HAP-1 (cell line): ENCODE measurements at regions not wholly inside any gene's neighbourhood (a gene's known extent, or its start where the extent isn't known, plus 50 kb on each side); places are given as distances from the start of the nearest gene placed in this dataset.

Experiments used
- DNase-seq, 2 experiments: peaks; one replicate each; pipeline ENCODE4 v3.0.0-alpha.2; 2016 to 2020; ENCODE audit warnings: low spot score in 2 of 2
- H3K27me3 ChIP-seq: fragments of 250-450 bp; sonication (Bioruptor Pico); 2 replicates; pipeline ENCODE4 v1.5.1; 2020; ENCODE audit warnings: low read depth, mild to moderate bottlenecking, moderate library complexity
- H3K36me3 ChIP-seq: fragments of 250-450 bp; sonication (Bioruptor Pico); replicated peaks from 2 replicates; pipeline ENCODE4 v1.5.1; 2020; ENCODE audit warnings: mild to moderate bottlenecking
- H3K4me1 ChIP-seq: fragments of 250-450 bp; sonication (Bioruptor Pico); 2 replicates; pipeline ENCODE4 v1.5.1; 2020; ENCODE audit warnings: mild to moderate bottlenecking
- H3K4me3 ChIP-seq: fragments of 250-450 bp; sonication (Bioruptor Pico); 2 replicates; pipeline ENCODE4 v1.5.1; 2020; ENCODE audit warnings: mild to moderate bottlenecking, moderate library complexity
- H3K9me3 ChIP-seq: fragments of 250-450 bp; sonication (Bioruptor Pico); 2 replicates; pipeline ENCODE4 v1.5.1; 2020; ENCODE audit warnings: mild to moderate bottlenecking, moderate library complexity
- in situ Hi-C: fragments of 300-500 bp; cut with MboI; formaldehyde crosslinking; loops from 3 replicates; pipeline ENCODE4 v1.14.3; 2020; ENCODE audit warnings: low sequenced_read_pairs, inconsistent platforms, mixed read lengths

- Histone ChIP-seq H3K36me3 (no peaks in the 10 kb centered on the region), H3K9me3 (no peaks in the 10 kb centered on the region), H3K27me3 (no peaks in the 10 kb centered on the region), H3K4me1 (no peaks in the 10 kb centered on the region), H3K4me3 (no peak overlapping the region)
- in situ Hi-C loops: no loop called here
- DNase-seq: no peak
Measured at GRCh38 chr6:18893540-18894269, 506.6 kb downstream of the RNF144B start.

DNA sequence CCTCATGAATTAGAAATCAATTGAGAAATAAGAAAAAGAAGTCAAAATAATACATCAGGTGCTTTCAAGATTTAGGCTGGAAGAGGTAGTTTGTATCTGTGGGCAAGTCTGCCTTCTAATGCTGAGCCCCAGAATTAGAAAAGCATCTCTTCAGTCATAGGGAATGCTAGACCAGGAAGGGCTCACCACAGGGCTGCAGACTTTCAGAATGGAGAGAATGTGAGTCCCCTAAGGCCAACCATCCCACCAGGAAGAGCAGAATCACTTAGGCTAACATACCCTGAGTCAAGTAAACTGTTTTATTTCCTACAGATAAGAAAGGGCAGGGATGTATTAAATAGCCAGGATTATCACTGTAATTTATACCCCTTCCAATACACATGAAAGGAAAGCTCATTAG, 510.2 kb downstream of the RNF144B start:
- H3K4me3 ChIP-seq: no peak overlapping the region
- DNase-seq: no peak
- no peaks in the 10 kb centered on the region for H3K36me3 ChIP-seq
- H3K9me3 ChIP-seq: no peaks in the 10 kb centered on the region
- in situ Hi-C loops: no loop called here
- no peaks in the 10 kb centered on the region for H3K27me3 ChIP-seq
- H3K4me1 ChIP-seq: no peaks in the 10 kb centered on the region

GRCh38 chr6:18904681-18905080, 517.5 kb downstream of the RNF144B start:
- Histone ChIP-seq H3K4me1 (no peaks in the 10 kb centered on the region), H3K27me3 (no peaks in the 10 kb centered on the region), H3K9me3 (no peaks in the 10 kb centered on the region), H3K4me3 (no peak overlapping the region), H3K36me3 (no peaks in the 10 kb centered on the region)
- DNase-seq: no peak
- in situ Hi-C loops: no loop called here

GRCh38 chr6:18920701-18921100, 533.6 kb downstream of the RNF144B start:
- Histone ChIP-seq H3K4me3 (no peak overlapping the region), H3K27me3 (no peaks in the 10 kb centered on the region), H3K4me1 (no peaks in the 10 kb centered on the region), H3K36me3 (no peaks in the 10 kb centered on the region), H3K9me3 (no peaks in the 10 kb centered on the region)
- DNase-seq: no peak
- in situ Hi-C loops: no loop called here

DNA sequence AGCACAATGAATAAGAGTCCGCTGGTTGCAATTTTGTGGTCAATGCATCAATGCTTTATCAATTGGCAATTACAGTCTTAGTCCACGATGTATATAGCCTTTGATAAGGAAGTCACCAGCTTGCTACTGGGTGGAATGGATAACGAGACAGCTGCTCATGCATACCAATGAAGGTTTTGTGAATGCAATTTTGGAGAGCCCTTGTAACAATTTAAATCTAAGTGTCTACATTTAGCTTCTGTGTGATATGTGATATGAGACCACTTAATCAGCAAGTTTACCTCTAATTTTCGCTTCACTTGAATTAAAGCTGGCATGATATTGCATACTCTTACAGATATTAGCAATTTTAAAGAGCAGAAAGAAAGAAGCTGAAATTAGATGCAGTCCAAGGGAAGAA, 543.9 kb downstream of the RNF144B start:
- Histone ChIP-seq H3K4me3 (no peak overlapping the region), H3K4me1 (no peaks in the 10 kb centered on the region), H3K27me3 (no peaks in the 10 kb centered on the region), H3K9me3 (no peaks in the 10 kb centered on the region), H3K36me3 (no peaks in the 10 kb centered on the region)
- DNase-seq: no peak
- in situ Hi-C loops: no loop called here

GRCh38 chr6:18958146-18958545, 571.0 kb downstream of the RNF144B start:
- no peaks in the 10 kb centered on the region for H3K9me3 ChIP-seq
- DNase-seq: no peak
- H3K36me3 ChIP-seq: no peaks in the 10 kb centered on the region
- no peaks in the 10 kb centered on the region for H3K4me1 ChIP-seq
- H3K27me3 ChIP-seq: no peaks in the 10 kb centered on the region
- in situ Hi-C loops: no loop called here
- no peak overlapping the region for H3K4me3 ChIP-seq

DNA sequence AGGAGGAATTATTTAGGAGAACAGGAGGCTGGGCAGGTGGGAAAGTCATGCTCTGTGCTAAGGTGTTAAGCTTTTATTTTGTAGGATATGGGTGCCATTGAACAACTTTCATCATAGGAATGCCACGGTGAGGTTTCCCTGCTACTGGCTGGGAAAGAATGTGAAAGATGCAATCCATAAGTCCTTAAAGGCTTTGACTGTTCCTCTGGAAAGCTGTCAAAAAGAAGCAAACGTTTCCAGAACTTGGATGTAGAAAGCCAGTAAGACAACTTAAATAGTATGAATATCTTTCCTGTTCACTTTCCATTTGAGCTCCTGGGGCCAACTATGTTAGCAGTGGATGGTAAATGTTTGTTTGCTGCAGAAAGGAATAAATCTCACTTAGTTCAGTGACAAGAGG, 574.4 kb downstream of the RNF144B start:
- Histone ChIP-seq H3K4me1 (no peaks in the 10 kb centered on the region), H3K36me3 (no peaks in the 10 kb centered on the region), H3K9me3 (no peaks in the 10 kb centered on the region), H3K27me3 (no peaks in the 10 kb centered on the region), H3K4me3 (no peak overlapping the region)
- in situ Hi-C loops: no loop called here
- no peak for DNase-seq

GRCh38 chr6:18962361-18962905, 575.3 kb downstream of the RNF144B start:
- DNase-seq: no peak
- in situ Hi-C loops: no loop called here
- H3K36me3 ChIP-seq: no peaks in the 10 kb centered on the region
- H3K27me3 ChIP-seq: no peaks in the 10 kb centered on the region
- H3K9me3 ChIP-seq: no peaks in the 10 kb centered on the region
- no peaks in the 10 kb centered on the region for H3K4me1 ChIP-seq
- no peak overlapping the region for H3K4me3 ChIP-seq

GRCh38 chr6:18963439-18963838, 576.3 kb downstream of the RNF144B start:
- Histone ChIP-seq H3K36me3 (no peaks in the 10 kb centered on the region), H3K9me3 (no peaks in the 10 kb centered on the region), H3K4me3 (no peak overlapping the region), H3K27me3 (no peaks in the 10 kb centered on the region), H3K4me1 (no peaks in the 10 kb centered on the region)
- in situ Hi-C loops: no loop called here
- DNase-seq: no peak

DNA sequence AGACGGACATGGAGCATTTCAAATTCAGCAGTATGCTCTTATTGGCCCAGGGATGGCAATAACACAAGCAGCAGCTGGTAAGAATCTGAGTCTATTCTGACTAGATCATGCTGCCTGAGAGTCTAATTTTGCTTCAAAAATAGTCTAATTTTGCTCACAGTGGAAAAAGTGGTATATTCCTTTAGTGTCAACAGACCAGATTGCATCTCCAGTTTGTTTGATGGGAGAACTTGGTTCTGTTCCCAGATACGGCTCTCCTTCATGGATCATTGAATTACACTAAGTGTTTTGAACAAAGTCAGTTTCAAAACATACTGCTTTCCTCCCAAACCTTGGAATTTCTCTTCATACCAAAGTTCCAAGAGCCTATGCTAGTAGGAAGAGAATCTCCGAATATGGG, 586.1 kb downstream of the RNF144B start:
- DNase-seq: no peak
- Histone ChIP-seq H3K36me3 (no peaks in the 10 kb centered on the region), H3K27me3 (no peaks in the 10 kb centered on the region), H3K4me1 (no peaks in the 10 kb centered on the region), H3K9me3 (no peaks in the 10 kb centered on the region), H3K4me3 (no peak overlapping the region)
- in situ Hi-C loops: no loop called here

GRCh38 chr6:18976091-18976490, 588.9 kb downstream of the RNF144B start:
- no peak overlapping the region for H3K4me3 ChIP-seq
- no peaks in the 10 kb centered on the region for H3K9me3 ChIP-seq
- no peak for DNase-seq
- no peaks in the 10 kb centered on the region for H3K36me3 ChIP-seq
- no peaks in the 10 kb centered on the region for H3K27me3 ChIP-seq
- H3K4me1 ChIP-seq: no peaks in the 10 kb centered on the region
- in situ Hi-C loops: no loop called here

GRCh38 chr6:18976966-18977365, 589.8 kb downstream of the RNF144B start:
- in situ Hi-C loops: no loop called here
- no peak overlapping the region for H3K4me3 ChIP-seq
- H3K9me3 ChIP-seq: no peaks in the 10 kb centered on the region
- no peaks in the 10 kb centered on the region for H3K27me3 ChIP-seq
- no peaks in the 10 kb centered on the region for H3K36me3 ChIP-seq
- DNase-seq: no peak
- H3K4me1 ChIP-seq: no peaks in the 10 kb centered on the region

GRCh38 chr6:18978337-18979128, 591.4 kb downstream of the RNF144B start:
- in situ Hi-C loops: no loop called here

GRCh38 chr6:18985061-18985460, 597.9 kb downstream of the RNF144B start:
- H3K4me1 ChIP-seq: no peaks in the 10 kb centered on the region
- in situ Hi-C loops: no loop called here
- H3K4me3 ChIP-seq: no peak overlapping the region
- H3K36me3 ChIP-seq: no peaks in the 10 kb centered on the region
- no peaks in the 10 kb centered on the region for H3K9me3 ChIP-seq
- H3K27me3 ChIP-seq: no peaks in the 10 kb centered on the region
- DNase-seq: no peak

More at GRCh38 chr6:18978337-18979128, 591.4 kb downstream of the RNF144B start:
- Histone ChIP-seq H3K4me1 (no peaks in the 10 kb centered on the region), H3K9me3 (no peaks in the 10 kb centered on the region), H3K4me3 (no peak overlapping the region), H3K27me3 (no peaks in the 10 kb centered on the region), H3K36me3 (no peaks in the 10 kb centered on the region)
- no peak for DNase-seq
